Activated CD4-positive, alpha-beta T cell treated with anti-CD3 and anti-CD28 coated beads, Interleukin-2, amount 10 ng/mL, durations not matched to agents 24 days and 14 days (primary cell): ENCODE measurements at regions not wholly inside any gene's neighbourhood (a gene's known extent, or its start where the extent isn't known, plus 50 kb on each side); places are given as distances from the start of the nearest gene placed in this dataset.

ENCODE experiments used
- DNase-seq: peaks from one replicate; pipeline ENCODE4 v3.0.0; 2022
- H3K27ac Mint-ChIP-seq: one replicate; pipeline ENCODE4 v1.8.0; 2022; ENCODE audit warnings: mild to moderate bottlenecking, mixed read lengths
- H3K27me3 Mint-ChIP-seq: one replicate; pipeline ENCODE4 v1.8.0; 2022; ENCODE audit warnings: mixed read lengths
- H3K36me3 Mint-ChIP-seq: one replicate; pipeline ENCODE4 v1.8.0; 2022; ENCODE audit warnings: low read depth, mild to moderate bottlenecking, mixed read lengths
- H3K4me1 Mint-ChIP-seq: one replicate; pipeline ENCODE4 v1.8.0; 2021; ENCODE audit warnings: mixed read lengths
- H3K4me3 Mint-ChIP-seq: one replicate; pipeline ENCODE4 v1.8.0; 2022; ENCODE audit warnings: mild to moderate bottlenecking, moderate library complexity, mixed read lengths
- H3K9me3 Mint-ChIP-seq: one replicate; pipeline ENCODE4 v1.8.0; 2021; ENCODE audit warnings: mixed read lengths
- intact Hi-C: fragments of 100-400 bp; cut with micrococcal nuclease; formaldehyde crosslinking; loops from one replicate; pipeline ENCODE4 v1.15.1; 2023

- Mint-ChIP-seq H3K4me1 (peaks cover 22% of the 10 kb centered on the region), H3K27ac (no peak overlapping the region), H3K27me3 (peaks cover 8% of the 10 kb centered on the region), H3K36me3 (no peaks in the 10 kb centered on the region), H3K9me3 (peaks cover 4% of the 10 kb centered on the region), H3K4me3 (no peak overlapping the region)
- intact Hi-C loops, result no loop called here
- no peak for DNase-seq
Measured at GRCh38 chr20:50372770-50373088, 137.5 kb upstream of the PTPN1 start.

GRCh38 chr20:50373674-50374286, 136.4 kb upstream of the PTPN1 start:
- Mint-ChIP-seq H3K36me3 (no peaks in the 10 kb centered on the region), H3K27ac (no peak overlapping the region), H3K4me1 (peaks cover 14% of the 10 kb centered on the region), H3K27me3 (peaks cover 4% of the 10 kb centered on the region), H3K9me3 (no peaks in the 10 kb centered on the region), H3K4me3 (no peak overlapping the region)
- no peak for DNase-seq
- intact Hi-C loops, result no loop called here

- Mint-ChIP-seq H3K4me1 (peaks cover 13% of the 10 kb centered on the region), H3K36me3 (no peaks in the 10 kb centered on the region), H3K27ac (no peak overlapping the region), H3K4me3 (no peak overlapping the region), H3K27me3 (peaks cover 4% of the 10 kb centered on the region), H3K9me3 (no peaks in the 10 kb centered on the region)
- DNase-seq, result no peak
- intact Hi-C loops, result no loop called here
Measured at GRCh38 chr20:50374541-50375078, 135.6 kb upstream of the PTPN1 start.

GRCh38 chr20:50376179-50376887, 133.8 kb upstream of the PTPN1 start:
- no peak for DNase-seq
- Mint-ChIP-seq H3K27me3 (peaks cover 4% of the 10 kb centered on the region), H3K4me3 (no peak overlapping the region), H3K27ac (peak overlapping the region; percentile 11), H3K9me3 (no peaks in the 10 kb centered on the region), H3K36me3 (no peaks in the 10 kb centered on the region), H3K4me1 (peaks cover 24% of the 10 kb centered on the region)
- intact Hi-C loops, result no loop called here

GRCh38 chr20:50376888-50377459, 133.2 kb upstream of the PTPN1 start:
- Mint-ChIP-seq H3K27ac (no peak overlapping the region), H3K36me3 (no peaks in the 10 kb centered on the region), H3K4me3 (no peak overlapping the region), H3K4me1 (peaks cover 29% of the 10 kb centered on the region), H3K9me3 (no peaks in the 10 kb centered on the region), H3K27me3 (peaks cover 4% of the 10 kb centered on the region)
- DNase-seq, result no peak
- intact Hi-C loops, result no loop called here

GRCh38 chr20:50378170-50379000, 131.8 kb upstream of the PTPN1 start:
- no peak for DNase-seq
- Mint-ChIP-seq H3K9me3 (no peaks in the 10 kb centered on the region), H3K36me3 (no peaks in the 10 kb centered on the region), H3K4me3 (no peak overlapping the region), H3K4me1 (peaks cover 39% of the 10 kb centered on the region), H3K27ac (no peak overlapping the region), H3K27me3 (peaks cover 4% of the 10 kb centered on the region)
- intact Hi-C loops, result no loop called here

GRCh38 chr20:50379049-50379990, 130.9 kb upstream of the PTPN1 start:
- H3K27ac Mint-ChIP-seq, result no peak overlapping the region
- H3K27me3 Mint-ChIP-seq, result no peaks in the 10 kb centered on the region
- intact Hi-C loops, result no loop called here
- no peak for DNase-seq
- H3K36me3 Mint-ChIP-seq, result no peaks in the 10 kb centered on the region
- no peak overlapping the region for H3K4me3 Mint-ChIP-seq
- H3K4me1 Mint-ChIP-seq, result peaks cover 42% of the 10 kb centered on the region
- H3K9me3 Mint-ChIP-seq, result no peaks in the 10 kb centered on the region

- no peak overlapping the region for H3K4me3 Mint-ChIP-seq
- no peaks in the 10 kb centered on the region for H3K36me3 Mint-ChIP-seq
- H3K27me3 Mint-ChIP-seq, result no peaks in the 10 kb centered on the region
- no peaks in the 10 kb centered on the region for H3K9me3 Mint-ChIP-seq
- peaks cover 47% of the 10 kb centered on the region for H3K4me1 Mint-ChIP-seq
- peak overlapping the region; percentile 7 for H3K27ac Mint-ChIP-seq
- no peak for DNase-seq
- intact Hi-C loops, result loop anchor here (5.0 kb wide), 1 partner anchor 188 kb away; the partner anchor contains the start of gene CEBPB
Measured at GRCh38 chr20:50379991-50380696, 130.0 kb upstream of the PTPN1 start.

- intact Hi-C loops, result loop anchor here (5.0 kb wide), 1 partner anchor 188 kb away; the partner anchor contains the start of gene CEBPB
- Mint-ChIP-seq H3K4me3 (no peak overlapping the region), H3K9me3 (no peaks in the 10 kb centered on the region), H3K4me1 (peaks cover 49% of the 10 kb centered on the region), H3K36me3 (no peaks in the 10 kb centered on the region), H3K27ac (no peak overlapping the region), H3K27me3 (no peaks in the 10 kb centered on the region)
- no peak for DNase-seq
Measured at GRCh38 chr20:50380697-50381040, 129.5 kb upstream of the PTPN1 start.

- intact Hi-C loops, result loop anchor here (5.0 kb wide), 1 partner anchor 189 kb away; the partner anchor contains the start of gene CEBPB
- peaks cover 55% of the 10 kb centered on the region for H3K4me1 Mint-ChIP-seq
Measured at GRCh38 chr20:50381075-50381732, 129.0 kb upstream of the PTPN1 start.

GRCh38 chr20:50381771-50382593, 128.2 kb upstream of the PTPN1 start:
- no peaks in the 10 kb centered on the region for H3K27me3 Mint-ChIP-seq
- intact Hi-C loops, result loop anchor here (5.0 kb wide), 1 partner anchor 190 kb away; the partner anchor contains the start of gene CEBPB
- peak overlapping the region; percentile 66 for H3K4me3 Mint-ChIP-seq

More at GRCh38 chr20:50381075-50381732, 129.0 kb upstream of the PTPN1 start:
- peak overlapping the region; percentile 60 for H3K4me3 Mint-ChIP-seq
- H3K27me3 Mint-ChIP-seq, result no peaks in the 10 kb centered on the region
- H3K27ac Mint-ChIP-seq, result peak overlapping the region; percentile 55
- no peak for DNase-seq
- no peaks in the 10 kb centered on the region for H3K36me3 Mint-ChIP-seq
- H3K9me3 Mint-ChIP-seq, result no peaks in the 10 kb centered on the region

More at GRCh38 chr20:50381771-50382593, 128.2 kb upstream of the PTPN1 start:
- Mint-ChIP-seq H3K27ac (peak overlapping the region; percentile 76), H3K9me3 (no peaks in the 10 kb centered on the region), H3K4me1 (peaks cover 60% of the 10 kb centered on the region), H3K36me3 (no peaks in the 10 kb centered on the region)
- DNase-seq, result peak; percentile 80
